ENCODE measurements at regions not wholly inside any gene's neighbourhood (a gene's known extent, or its start where the extent isn't known, plus 50 kb on each side); places are given as distances from the start of the nearest gene placed in this dataset.

- TF ChIP-seq CTCF (IDR thresholded peaks at IDR 0.05; ENCODE audit: low read depth, low read length, poor library complexity, severe bottlenecking) (no peak), EZH2phosphoT487 (IDR thresholded peaks at IDR 0.05; ENCODE audit: borderline replicate concordance, low read length) (no peak)
These were observed 590.0 kb upstream of the SEMA3D start for GRCh38 chr7:85776691-85777345.
